Peyer's patch (tissue), 4 donors: ENCODE measurements at regions not wholly inside any gene's neighbourhood (a gene's known extent, or its start where the extent isn't known, plus 50 kb on each side); places are given as distances from the start of the nearest gene placed in this dataset.

Source experiments
- CTCF ChIP-seq, 6 experiments: fragments of 450-650 bp in 4 of 6; fragments of 200-600 bp in 2 of 6; sonication (generic) in 1 of 6; IDR thresholded peaks; one replicate each; pipeline ENCODE4 v1.5.1; 2017 to 2019; ENCODE audit warnings: antibody characterized with exemption in 6 of 6, mild to moderate bottlenecking in 3 of 6, moderate library complexity in 1 of 6
- POLR2A ChIP-seq, 2 donors: fragments of 450-650 bp; IDR thresholded peaks; one replicate each; pipeline ENCODE4 v1.5.1; 2017; ENCODE audit warnings: antibody characterized with exemption in 2 of 2, mild to moderate bottlenecking in 2 of 2, moderate library complexity in 2 of 2

GRCh38 chr6:170130771-170131241, 160.1 kb downstream of the DLL1 start:
- TF ChIP-seq CTCF (IDR thresholded peaks at IDR 0.05) (no peak), POLR2A (IDR thresholded peaks at IDR 0.05) (no peak)
